CD4-positive, alpha-beta T cell treated with Interleukin-4 for 4 hours (primary cell): ENCODE measurements at regions not wholly inside any gene's neighbourhood (a gene's known extent, or its start where the extent isn't known, plus 50 kb on each side); places are given as distances from the start of the nearest gene placed in this dataset.

Source experiments
- DNase-seq: peaks from one replicate; pipeline ENCODE4 v3.0.0-alpha.2; 2020

GRCh38 chrX:39843318-39843717 is 254.4 kb downstream of the BCOR start:
- no peak for DNase-seq

- no peak for DNase-seq
Observed at GRCh38 chrX:39845233-39845632, 252.5 kb downstream of the BCOR start.

GRCh38 chrX:39846460-39846859 is 251.3 kb downstream of the BCOR start:
- DNase-seq = no peak

GRCh38 chrX:39848243-39848642 is 249.5 kb downstream of the BCOR start:
- DNase-seq = no peak

GRCh38 chrX:39848900-39849299 is 248.9 kb downstream of the BCOR start:
- no peak for DNase-seq

- DNase-seq = no peak
Observed at GRCh38 chrX:39850209-39850608, 247.5 kb downstream of the BCOR start.

- peak; percentile 40 for DNase-seq
Observed at GRCh38 chrX:39850630-39851152, 247.1 kb downstream of the BCOR start.

- no peak for DNase-seq
Observed at GRCh38 chrX:39851745-39852455, 245.9 kb downstream of the BCOR start.

GRCh38 chrX:39852491-39852890 is 245.3 kb downstream of the BCOR start:
- no peak for DNase-seq

- DNase-seq = no peak
Observed at GRCh38 chrX:39853417-39854030, 244.2 kb downstream of the BCOR start.

GRCh38 chrX:39854772-39855747 is 242.7 kb downstream of the BCOR start:
- DNase-seq = peak; percentile 92

GRCh38 chrX:39855748-39856129 is 242.0 kb downstream of the BCOR start:
- peak; percentile 91 for DNase-seq

- no peak for DNase-seq
Observed at GRCh38 chrX:39856472-39857121, 241.2 kb downstream of the BCOR start.

- DNase-seq = no peak
Observed at GRCh38 chrX:39857780-39858179, 240.0 kb downstream of the BCOR start.

- peak; percentile 89 for DNase-seq
Observed at GRCh38 chrX:39859991-39860861, 237.5 kb downstream of the BCOR start.

- no peak for DNase-seq
Observed at GRCh38 chrX:39862963-39863362, 234.8 kb downstream of the BCOR start.

GRCh38 chrX:39866229-39866628 is 231.5 kb downstream of the BCOR start:
- no peak for DNase-seq

GRCh38 chrX:39869846-39870601 is 227.7 kb downstream of the BCOR start:
- peak; percentile 82 for DNase-seq

GRCh38 chrX:39871648-39872047 is 226.1 kb downstream of the BCOR start:
- no peak for DNase-seq

- DNase-seq = no peak
Observed at GRCh38 chrX:39873117-39873516, 224.6 kb downstream of the BCOR start.
